CD4-positive, alpha-beta T cell (primary cell): ENCODE measurements at regions not wholly inside any gene's neighbourhood (a gene's known extent, or its start where the extent isn't known, plus 50 kb on each side); places are given as distances from the start of the nearest gene placed in this dataset.

ENCODE experiments used
- ATAC-seq: fragments of 200-7000 bp; cut with Tn5 transposase; one replicate; pipeline ENCODE4 v1.10.0; 2022; ENCODE audit warnings: mild to moderate bottlenecking; ENCODE audit not compliant: poor library complexity
- CTCF ChIA-PET: fragments of 350-600 bp; sonication (Branson Sonifier 250); formaldehyde crosslinking; loops from one replicate; lab custom pipeline; 2021; ENCODE audit warnings: antibody characterized with exemption, inconsistent platforms; lab: Charles Lee
- POLR2A ChIA-PET: fragments of 350-600 bp; sonication (Branson Sonifier 250); formaldehyde crosslinking; loops from one replicate; lab custom pipeline; 2021; ENCODE audit warnings: antibody characterized with exemption, inconsistent platforms; lab: Charles Lee
- DNase-seq, 14 experiments: peaks; one replicate each; pipeline ENCODE4 v3.0.0-alpha.2; 2013 to 2020; ENCODE audit warnings: mixed read lengths in 2 of 14
- H3K27ac ChIP-seq, 2 donors: one replicate each; pipeline versions ENCODE4 v1.5.1 to v1.7.0; 2013; ENCODE audit warnings: low read length in 2 of 2, low read depth in 1 of 2, mild to moderate bottlenecking in 1 of 2
- H3K27me3 ChIP-seq, 2 experiments: 1 replicate in 1 of 2; 2 replicates in 1 of 2; pipeline versions ENCODE4 v1.6.1 to v1.7.0; 2013; ENCODE audit warnings: low read length in 2 of 2, control low read depth in 1 of 2, mild to moderate bottlenecking in 1 of 2, moderate library complexity in 1 of 2; ENCODE audit not compliant: insufficient read depth in 2 of 2, control insufficient read depth in 1 of 2
- H3K36me3 ChIP-seq: one replicate; pipeline ENCODE4 v1.6.1; 2013; ENCODE audit warnings: low read length, control low read depth; ENCODE audit not compliant: insufficient read depth
- H3K4me1 ChIP-seq: one replicate; pipeline ENCODE4 v1.6.1; 2013; ENCODE audit warnings: low read length, control low read depth; ENCODE audit not compliant: insufficient read depth
- H3K4me3 ChIP-seq: one replicate; pipeline ENCODE4 v1.5.1; 2013; ENCODE audit warnings: mild to moderate bottlenecking, low read length, moderate library complexity
- H3K9me3 ChIP-seq, 2 experiments: 1 replicate in 1 of 2; 2 replicates in 1 of 2; pipeline versions ENCODE4 v1.6.1 to v1.7.0; 2013; ENCODE audit warnings: low read length in 2 of 2, mild to moderate bottlenecking in 2 of 2, control low read depth in 1 of 2, moderate library complexity in 1 of 2; ENCODE audit not compliant: control insufficient read depth in 1 of 2, insufficient read depth in 1 of 2
- H3K27ac Mint-ChIP-seq: one replicate; pipeline ENCODE4 v1.8.0; 2020; ENCODE audit warnings: mixed read lengths
- H3K27me3 Mint-ChIP-seq: one replicate; pipeline ENCODE4 v1.8.0; 2021; ENCODE audit warnings: mixed read lengths
- H3K36me3 Mint-ChIP-seq: one replicate; pipeline ENCODE4 v1.8.0; 2021; ENCODE audit warnings: low read depth, mixed read lengths
- H3K4me1 Mint-ChIP-seq: one replicate; pipeline ENCODE4 v1.8.0; 2021; ENCODE audit warnings: low read depth, mixed read lengths
- H3K4me3 Mint-ChIP-seq: one replicate; pipeline ENCODE4 v1.8.0; 2020; ENCODE audit warnings: mild to moderate bottlenecking, mixed read lengths
- H3K9me3 Mint-ChIP-seq: one replicate; pipeline ENCODE4 v1.8.0; 2020; ENCODE audit warnings: mixed read lengths
- intact Hi-C, 2 experiments: fragments of 100-400 bp; cut with DNase I in 1 of 2; cut with micrococcal nuclease in 1 of 2; formaldehyde crosslinking; loops; one replicate each; pipeline versions ENCODE4 v1.15.1 to v1.9.0; 2023 to 2025; cut with DNase I, micrococcal nuclease
- TF ChIP-seq, protein P1 (sequence below): fragments of 200-600 bp; IDR thresholded peaks from one replicate; pipeline ENCODE4 v1.8.0; 2022; ENCODE audit warnings: antibody characterized with exemption, mild to moderate bottlenecking

DNA sequence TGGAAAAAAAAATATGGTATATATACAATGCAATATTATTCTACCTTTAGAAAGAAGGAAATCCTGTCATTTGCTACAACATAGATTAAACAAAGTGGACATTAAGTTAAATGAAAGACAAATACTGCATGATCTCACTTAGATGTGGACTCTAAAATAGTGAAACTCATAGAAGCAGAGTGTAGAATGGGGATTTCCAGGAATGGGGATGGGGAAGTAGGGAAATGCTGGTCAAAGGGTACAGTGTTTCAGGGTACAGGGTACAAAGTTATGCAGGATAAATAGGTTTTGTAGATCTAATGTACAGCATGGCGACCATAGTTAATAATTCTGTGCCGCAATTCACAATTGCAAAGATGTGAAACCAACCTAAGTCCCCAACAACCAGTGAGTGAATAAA is 385.5 kb downstream of the SFMBT2 start:
- no peaks in the 10 kb centered on the region for H3K36me3 ChIP-seq
- H3K27ac Mint-ChIP-seq: no peak overlapping the region
- ChIA-PET POLR2A (no interaction called here), CTCF (no interaction called here)
- no peak overlapping the region for H3K4me3 Mint-ChIP-seq
- no peak for DNase-seq
- peaks cover 4% of the 10 kb centered on the region for H3K4me1 ChIP-seq
- H3K4me3 ChIP-seq: no peak overlapping the region
- intact Hi-C loops: no loop called here
- H3K27me3 ChIP-seq: no peaks in the 10 kb centered on the region
- TF ChIP-seq, protein P1, sequence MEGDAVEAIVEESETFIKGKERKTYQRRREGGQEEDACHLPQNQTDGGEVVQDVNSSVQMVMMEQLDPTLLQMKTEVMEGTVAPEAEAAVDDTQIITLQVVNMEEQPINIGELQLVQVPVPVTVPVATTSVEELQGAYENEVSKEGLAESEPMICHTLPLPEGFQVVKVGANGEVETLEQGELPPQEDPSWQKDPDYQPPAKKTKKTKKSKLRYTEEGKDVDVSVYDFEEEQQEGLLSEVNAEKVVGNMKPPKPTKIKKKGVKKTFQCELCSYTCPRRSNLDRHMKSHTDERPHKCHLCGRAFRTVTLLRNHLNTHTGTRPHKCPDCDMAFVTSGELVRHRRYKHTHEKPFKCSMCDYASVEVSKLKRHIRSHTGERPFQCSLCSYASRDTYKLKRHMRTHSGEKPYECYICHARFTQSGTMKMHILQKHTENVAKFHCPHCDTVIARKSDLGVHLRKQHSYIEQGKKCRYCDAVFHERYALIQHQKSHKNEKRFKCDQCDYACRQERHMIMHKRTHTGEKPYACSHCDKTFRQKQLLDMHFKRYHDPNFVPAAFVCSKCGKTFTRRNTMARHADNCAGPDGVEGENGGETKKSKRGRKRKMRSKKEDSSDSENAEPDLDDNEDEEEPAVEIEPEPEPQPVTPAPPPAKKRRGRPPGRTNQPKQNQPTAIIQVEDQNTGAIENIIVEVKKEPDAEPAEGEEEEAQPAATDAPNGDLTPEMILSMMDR: no peak
- H3K9me3 ChIP-seq: no peaks in the 10 kb centered on the region
- no peaks in the 10 kb centered on the region for H3K27me3 Mint-ChIP-seq
- no peaks in the 10 kb centered on the region for H3K4me1 Mint-ChIP-seq
- no peaks in the 10 kb centered on the region for H3K9me3 Mint-ChIP-seq
- H3K27ac ChIP-seq: no peak overlapping the region
- no peak for ATAC-seq
- H3K36me3 Mint-ChIP-seq: no peaks in the 10 kb centered on the region

DNA sequence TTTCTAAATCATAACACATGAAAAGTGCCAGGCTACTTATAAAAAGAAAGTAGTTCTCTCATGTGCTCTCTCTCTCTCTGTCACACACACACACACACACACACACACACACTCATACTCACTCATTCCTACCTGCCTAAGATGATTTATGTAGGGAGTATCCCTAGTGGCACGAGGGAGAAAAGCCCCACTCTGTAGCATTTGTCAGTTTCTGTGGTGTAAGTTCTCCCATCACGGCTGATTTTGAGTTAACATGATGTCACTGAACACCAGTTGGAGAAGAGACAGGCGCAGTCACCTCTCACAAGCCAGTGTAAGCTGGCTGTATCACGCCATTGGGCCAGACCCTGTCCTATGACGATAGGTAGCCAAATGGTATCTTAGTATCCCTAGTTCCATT is 395.4 kb downstream of the SFMBT2 start:
- DNase-seq: no peak
- Histone ChIP-seq H3K9me3 (peaks cover 0 to 3% of the 10 kb centered on the region in 2 experiments), H3K4me3 (no peak overlapping the region), H3K27ac (no peak overlapping the region), H3K4me1 (no peaks in the 10 kb centered on the region), H3K36me3 (no peaks in the 10 kb centered on the region), H3K27me3 (no peaks in the 10 kb centered on the region)
- POLR2A ChIA-PET: no interaction called here
- no peak for ATAC-seq
- Mint-ChIP-seq H3K27me3 (peaks cover 6% of the 10 kb centered on the region), H3K36me3 (peaks cover 5% of the 10 kb centered on the region), H3K9me3 (no peaks in the 10 kb centered on the region), H3K4me1 (no peaks in the 10 kb centered on the region), H3K4me3 (no peak overlapping the region), H3K27ac (no peak overlapping the region)
- TF ChIP-seq, protein P1: no peak
- intact Hi-C loops: no loop called here
- CTCF ChIA-PET: no interaction called here

DNA sequence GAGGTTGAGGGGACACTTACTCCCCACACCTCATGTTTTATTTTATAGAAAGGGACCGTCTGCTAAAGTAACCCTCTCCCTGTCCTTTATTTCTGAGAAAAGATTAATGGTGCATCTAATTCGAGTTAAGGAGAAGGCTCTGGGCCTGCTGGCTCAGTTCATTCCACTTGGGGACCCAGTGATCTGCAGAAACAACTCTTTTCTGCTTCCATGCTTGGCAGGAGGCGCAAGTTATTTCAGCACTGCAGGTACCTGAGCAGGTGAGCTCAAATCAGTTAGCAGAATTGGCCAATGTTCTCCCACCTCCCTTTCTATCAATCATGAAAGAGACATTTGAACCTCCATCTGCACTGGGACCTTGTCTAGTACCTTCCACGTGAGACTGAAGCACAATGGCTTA is 396.1 kb downstream of the SFMBT2 start:
- TF ChIP-seq, protein P1: no peak
- Mint-ChIP-seq H3K9me3 (no peaks in the 10 kb centered on the region), H3K4me1 (no peaks in the 10 kb centered on the region), H3K27me3 (peaks cover 6% of the 10 kb centered on the region), H3K4me3 (no peak overlapping the region), H3K27ac (no peak overlapping the region), H3K36me3 (peaks cover 5% of the 10 kb centered on the region)
- ChIA-PET CTCF (no interaction called here), POLR2A (no interaction called here)
- H3K36me3 ChIP-seq: no peaks in the 10 kb centered on the region
- H3K9me3 ChIP-seq: peaks cover 0 to 3% of the 10 kb centered on the region in 2 experiments
- no peak overlapping the region for H3K27ac ChIP-seq
- DNase-seq (no peak), ATAC-seq (no peak)
- H3K4me1 ChIP-seq: no peaks in the 10 kb centered on the region
- no peaks in the 10 kb centered on the region for H3K27me3 ChIP-seq
- H3K4me3 ChIP-seq: no peak overlapping the region
- intact Hi-C loops: no loop called here
